SK-N-MC (cell line): ENCODE measurements at regions not wholly inside any gene's neighbourhood (a gene's known extent, or its start where the extent isn't known, plus 50 kb on each side); places are given as distances from the start of the nearest gene placed in this dataset.

Experiments used
- EZH2 ChIP-seq: fragments of 200-600 bp; sonication (generic); IDR thresholded peaks from one replicate; pipeline ENCODE4 v1.6.1; 2017; ENCODE audit warnings: antibody characterized with exemption
- POLR2AphosphoS5 ChIP-seq: IDR thresholded peaks from 2 replicates; pipeline ENCODE4 v1.6.1; 2012; ENCODE audit warnings: mild to moderate bottlenecking, low read depth, low read length, borderline replicate concordance

- TF ChIP-seq EZH2 (no peak), POLR2AphosphoS5 (no peak)
Measured at GRCh38 chr4:71148545-71148944, 155.1 kb downstream of the DCK start.
